Gastroesophageal sphincter (tissue), 4 donors: ENCODE measurements at regions not wholly inside any gene's neighbourhood (a gene's known extent, or its start where the extent isn't known, plus 50 kb on each side); places are given as distances from the start of the nearest gene placed in this dataset.

Source experiments
- ATAC-seq: fragments of 150-250 bp; one replicate; pipeline ENCODE4 v1.9.1; 2016; ENCODE audit warnings: mild to moderate bottlenecking, moderate library complexity
- H3K27ac ChIP-seq, 4 donors: fragments of 200-600 bp; sonication (generic) in 3 of 4; 1 replicate in 3 of 4; 2 replicates in 1 of 4; pipeline ENCODE4 v1.5.1; 2016 to 2019
- H3K27me3 ChIP-seq: fragments of 200-600 bp; sonication (generic); one replicate; pipeline ENCODE4 v1.5.1; 2019
- H3K36me3 ChIP-seq, 2 donors: fragments of 200-600 bp; sonication (generic); one replicate each; pipeline ENCODE4 v1.5.1; 2019; ENCODE audit warnings: control low read depth in 1 of 2
- H3K4me1 ChIP-seq, 3 donors: fragments of 200-600 bp; sonication (generic); 1 replicate in 2 of 3; 2 replicates in 1 of 3; pipeline ENCODE4 v1.5.1; 2016 to 2019; ENCODE audit warnings: control low read depth in 2 of 3
- H3K4me3 ChIP-seq, 2 donors: fragments of 200-600 bp; sonication (generic); one replicate each; pipeline ENCODE4 v1.5.1; 2019; ENCODE audit warnings: mild to moderate bottlenecking in 1 of 2, moderate library complexity in 1 of 2
- H3K9me3 ChIP-seq, 3 donors: fragments of 200-600 bp; sonication (generic); one replicate each; pipeline ENCODE4 v1.5.1; 2017 to 2019; ENCODE audit warnings: control low read depth in 2 of 3
- CTCF ChIP-seq, 4 experiments: fragments of 200-600 bp in 2 of 4; fragments of 450-650 bp in 2 of 4; sonication (generic) in 1 of 4; IDR thresholded peaks; one replicate each; pipeline ENCODE4 v1.5.1; 2017 to 2019; ENCODE audit warnings: antibody characterized with exemption in 4 of 4, mild to moderate bottlenecking in 2 of 4, moderate library complexity in 2 of 4
- EP300 ChIP-seq: sonication (generic); formaldehyde crosslinking; IDR thresholded peaks from one replicate; pipeline ENCODE4 v1.6.1; 2017; ENCODE audit warnings: antibody characterized with exemption, mild to moderate bottlenecking
- POLR2A ChIP-seq, 2 donors: fragments of 450-650 bp; IDR thresholded peaks; one replicate each; pipeline ENCODE4 v1.6.1; 2017; ENCODE audit warnings: antibody characterized with exemption in 2 of 2, mild to moderate bottlenecking in 2 of 2, moderate library complexity in 1 of 2
- POLR2AphosphoS5 ChIP-seq: sonication (generic); formaldehyde crosslinking; IDR thresholded peaks from one replicate; pipeline ENCODE4 v1.6.1; 2017; ENCODE audit warnings: antibody characterized with exemption
- WGBS, 2 donors: methylation state at CpG; one replicate each; pipeline ENCODE4 v1.1.5; 2018; ENCODE audit warnings: low coverage in 1 of 2; 5-methylcytosine and 5-hydroxymethylcytosine counted together

GRCh38 chr6:99802396-99803031 is 191.5 kb downstream of the MCHR2 start:
- Histone ChIP-seq H3K9me3 (no peaks in the 10 kb centered on the region), H3K4me1 (no peaks in the 10 kb centered on the region), H3K36me3 (no peaks in the 10 kb centered on the region), H3K27me3 (no peaks in the 10 kb centered on the region), H3K27ac (no peak overlapping the region), H3K4me3 (no peak overlapping the region)
- no peak for TF ChIP-seq POLR2A (IDR thresholded peaks at IDR 0.05)
- TF ChIP-seq POLR2AphosphoS5, result no peak
- no peak for TF ChIP-seq CTCF (IDR thresholded peaks at IDR 0.05)
- TF ChIP-seq EP300, result no peak
- 25 to 31% methylated on average over 10 of the region's 10 CpGs for WGBS, 2 donors
- ATAC-seq, result no peak

- Histone ChIP-seq H3K27ac (no peak overlapping the region), H3K4me3 (no peak overlapping the region), H3K36me3 (no peaks in the 10 kb centered on the region), H3K27me3 (peaks cover under 1% of the 10 kb centered on the region), H3K4me1 (no peaks in the 10 kb centered on the region), H3K9me3 (no peaks in the 10 kb centered on the region)
- ATAC-seq, result no peak
- WGBS, 2 donors, result no CpG with 5 or more reads among the region's 2 CpGs
- TF ChIP-seq EP300 (no peak), CTCF (IDR thresholded peaks at IDR 0.05) (no peak), POLR2A (IDR thresholded peaks at IDR 0.05) (no peak), POLR2AphosphoS5 (no peak)
Observed at GRCh38 chr6:99808992-99809391, 185.0 kb downstream of the MCHR2 start.

GRCh38 chr6:99810295-99810694 is 183.7 kb downstream of the MCHR2 start:
- 92 to 100% methylated on average over 1 of the region's 1 CpG for WGBS, 2 donors
- Histone ChIP-seq H3K4me3 (no peak overlapping the region), H3K27ac (no peak overlapping the region)

GRCh38 chr6:99810942-99811620 is 182.9 kb downstream of the MCHR2 start:
- Histone ChIP-seq H3K9me3 (no peaks in the 10 kb centered on the region), H3K27me3 (peaks cover 5% of the 10 kb centered on the region), H3K36me3 (no peaks in the 10 kb centered on the region), H3K4me3 (no peak overlapping the region), H3K27ac (no peak overlapping the region), H3K4me1 (no peaks in the 10 kb centered on the region)
- ATAC-seq, result no peak
- TF ChIP-seq EP300, result no peak
- no peak for TF ChIP-seq POLR2AphosphoS5
- no peak for TF ChIP-seq POLR2A (IDR thresholded peaks at IDR 0.05)
- TF ChIP-seq CTCF (IDR thresholded peaks at IDR 0.05), result no peak
- 94 to 100% methylated on average over 1 to 2 of the region's 3 CpGs for WGBS, 2 donors

More at GRCh38 chr6:99810295-99810694, 183.7 kb downstream of the MCHR2 start:
- ATAC-seq, result no peak
- TF ChIP-seq POLR2AphosphoS5 (no peak), EP300 (no peak), POLR2A (IDR thresholded peaks at IDR 0.05) (no peak), CTCF (IDR thresholded peaks at IDR 0.05) (no peak)
- H3K9me3 ChIP-seq, result no peaks in the 10 kb centered on the region
- no peaks in the 10 kb centered on the region for H3K4me1 ChIP-seq
- H3K36me3 ChIP-seq, result no peaks in the 10 kb centered on the region
- peaks cover 5% of the 10 kb centered on the region for H3K27me3 ChIP-seq

- ATAC-seq, result no peak
- peaks cover 5% of the 10 kb centered on the region for H3K27me3 ChIP-seq
- H3K36me3 ChIP-seq, result no peaks in the 10 kb centered on the region
- H3K4me3 ChIP-seq, result no peak overlapping the region
- no peaks in the 10 kb centered on the region for H3K4me1 ChIP-seq
- TF ChIP-seq CTCF (IDR thresholded peaks at IDR 0.05), result no peak
- TF ChIP-seq POLR2AphosphoS5, result no peak
- TF ChIP-seq POLR2A (IDR thresholded peaks at IDR 0.05), result no peak
- TF ChIP-seq EP300, result no peak
- H3K9me3 ChIP-seq, result no peaks in the 10 kb centered on the region
- H3K27ac ChIP-seq, result no peak overlapping the region
- 75 to 78% methylated on average over 1 of the region's 1 CpG for WGBS, 2 donors
Observed at GRCh38 chr6:99811636-99812035, 182.4 kb downstream of the MCHR2 start.
